ENCODE measurements at regions not wholly inside any gene's neighbourhood (a gene's known extent, or its start where the extent isn't known, plus 50 kb on each side); places are given as distances from the start of the nearest gene placed in this dataset.

GRCh38 chr3:19717736-19718135 lies 216.3 kb downstream of the EFHB start:
- DNase-seq = no peak

GRCh38 chr3:19711160-19711782 lies 222.7 kb downstream of the EFHB start:
- DNase-seq = no peak

GRCh38 chr3:19702416-19703078 lies 231.5 kb downstream of the EFHB start:
- no peak for DNase-seq

- DNase-seq = no peak
These were observed 245.2 kb downstream of the EFHB start for GRCh38 chr3:19688767-19689166.

- DNase-seq = no peak
These were observed 265.9 kb downstream of the EFHB start for GRCh38 chr3:19668163-19668562.

DNA sequence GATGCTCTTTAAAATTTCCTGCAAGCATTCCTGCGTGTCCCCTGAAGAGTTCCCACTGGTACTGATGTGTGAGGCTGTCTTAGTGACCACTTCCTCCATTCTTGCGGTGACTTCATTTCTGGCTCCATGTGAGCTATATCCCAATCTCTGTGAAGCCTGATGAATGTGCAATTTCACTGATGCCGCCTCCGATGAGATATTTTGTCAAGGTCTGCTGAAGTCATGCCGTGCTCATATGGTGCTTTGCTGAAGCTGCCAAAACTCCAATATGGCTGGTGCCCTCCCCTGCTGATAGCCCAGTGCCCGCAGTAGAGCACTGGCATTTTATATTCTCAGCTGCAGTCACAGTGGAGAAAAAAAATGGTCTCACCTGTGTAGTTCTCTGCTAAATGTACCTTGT lies 271.5 kb downstream of the EFHB start:
- DNase-seq = no peak

GRCh38 chr3:19652336-19652735 lies 281.7 kb downstream of the EFHB start:
- no peak for DNase-seq

- no peak for DNase-seq
These were observed 288.9 kb downstream of the EFHB start for GRCh38 chr3:19645093-19645492.

GRCh38 chr3:19644405-19644804 lies 289.6 kb downstream of the EFHB start:
- DNase-seq = no peak

DNA sequence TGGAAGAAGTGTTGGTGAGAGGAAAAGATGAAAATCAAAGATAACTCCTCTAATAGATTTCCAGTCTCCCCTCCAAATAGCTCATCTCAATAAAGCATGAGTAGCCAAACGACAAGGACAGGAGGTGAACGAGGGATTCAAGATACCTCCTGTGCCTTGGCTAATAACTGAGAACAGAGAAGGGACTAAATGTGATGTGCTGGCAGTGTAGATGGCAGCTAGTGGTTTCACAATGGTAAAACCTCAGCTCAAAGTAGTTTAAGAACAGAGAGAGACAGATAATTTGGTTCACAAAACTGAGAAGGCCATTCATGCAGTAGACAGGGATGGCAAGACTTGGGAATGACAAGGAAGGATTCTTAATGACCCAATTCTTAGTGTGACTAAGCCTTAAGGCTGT lies 292.6 kb downstream of the EFHB start:
- no peak for DNase-seq

- DNase-seq = no peak
These were observed 301.6 kb downstream of the EFHB start for GRCh38 chr3:19632099-19633074.

DNA sequence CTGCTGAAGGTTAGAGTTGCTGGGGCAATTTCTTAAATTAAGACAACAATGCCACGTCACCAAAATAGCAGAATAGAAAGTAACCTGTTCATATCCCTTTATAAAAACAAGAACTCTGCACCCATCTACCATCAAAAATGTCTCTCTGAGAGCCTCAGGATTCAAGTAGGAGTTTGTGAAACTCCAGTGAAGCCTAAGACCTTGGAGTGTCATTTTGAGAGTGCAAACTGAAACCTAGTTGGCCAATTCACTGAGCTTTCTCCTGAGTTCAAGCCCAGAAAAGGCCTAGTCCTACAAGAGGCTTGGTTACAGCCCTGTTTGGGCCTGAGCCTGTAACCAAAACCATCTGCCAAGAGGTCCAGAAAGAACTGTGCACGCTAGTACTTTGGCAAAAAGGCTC lies 335.1 kb downstream of the EFHB start:
- no peak for DNase-seq

GRCh38 chr3:19596408-19596807 lies 337.6 kb downstream of the EFHB start:
- DNase-seq = no peak

DNA sequence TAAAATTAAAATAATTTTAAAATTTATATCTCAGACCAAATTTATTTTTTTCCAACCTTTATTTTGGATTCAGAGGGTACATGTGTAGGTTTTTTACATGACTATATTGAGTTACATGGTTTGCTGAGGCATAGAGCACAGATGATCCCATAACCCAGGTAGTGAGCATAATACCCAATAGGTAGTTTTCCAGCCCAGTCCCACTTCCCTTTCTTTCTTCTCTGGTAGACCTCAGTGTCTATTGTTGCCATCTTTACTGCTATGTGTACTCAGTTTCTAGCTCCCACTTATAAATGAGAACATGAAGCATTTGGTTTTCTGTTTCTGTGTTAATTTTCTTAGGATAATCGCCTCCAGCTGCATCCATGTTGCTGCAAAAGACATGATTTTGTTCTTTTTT lies 338.1 kb downstream of the EFHB start:
- DNase-seq = no peak
